ENCODE measurements at regions not wholly inside any gene's neighbourhood (a gene's known extent, or its start where the extent isn't known, plus 50 kb on each side); places are given as distances from the start of the nearest gene placed in this dataset.

GRCh38 chr18:10239103-10239502 lies 215.3 kb upstream of the APCDD1 start:
- no peak for TF ChIP-seq REST (IDR thresholded peaks at IDR 0.05; ENCODE audit: insufficient read depth in 1 of 2, low read depth in 2 of 2, low read length in 1 of 2)
- no peak for TF ChIP-seq SIN3A (IDR thresholded peaks at IDR 0.05; ENCODE audit: borderline replicate concordance, insufficient read depth, low read depth, low read length)
- TF ChIP-seq CTCF (IDR thresholded peaks at IDR 0.05), result no peak
- TF ChIP-seq POLR2AphosphoS5 (IDR thresholded peaks at IDR 0.05; ENCODE audit: low read depth, low read length), result no peak
- no peak for TF ChIP-seq TCF7L2 (IDR thresholded peaks at IDR 0.05; ENCODE audit: low read depth, low read length)
- Histone ChIP-seq H3K4me1 (ENCODE audit: control insufficient read depth, insufficient read depth, low read length) (no peaks in the 10 kb centered on the region), H3K9me3 (ENCODE audit: control insufficient read depth, insufficient read depth, low read depth, low read length) (no peaks in the 10 kb centered on the region), H3K27me3 (ENCODE audit: control insufficient read depth, insufficient read depth, low read length) (no peaks in the 10 kb centered on the region), H3K27ac (ENCODE audit: low read length) (no peak overlapping the region), H3K36me3 (ENCODE audit: control insufficient read depth, insufficient read depth, low read length) (no peaks in the 10 kb centered on the region), H3K4me3 (ENCODE audit: low read depth in 2 of 2, low read length in 2 of 2) (no peak overlapping the region)
- intact Hi-C loops (cut with micrococcal nuclease; ENCODE audit: unreplicated experiment) (no loop called here), in situ Hi-C loops (cut with HindIII; ENCODE audit: low pct_unique_long_range_greater_than_20kb, low sequenced_read_pairs) (no loop called here)
- no peak for DNase-seq (ENCODE audit: low read depth, low spot score)
- no peak for ATAC-seq
- ChIA-PET POLR2A (no interaction called here), CTCF (no interaction called here)
- BruUV-seq (replicated peaks), result no TSS peak

GRCh38 chr18:10239991-10240634 lies 214.3 kb upstream of the APCDD1 start:
- Histone ChIP-seq H3K9me3 (ENCODE audit: control insufficient read depth, insufficient read depth, low read depth, low read length) (no peaks in the 10 kb centered on the region), H3K4me3 (ENCODE audit: low read depth in 2 of 2, low read length in 2 of 2) (no peak overlapping the region), H3K4me1 (ENCODE audit: control insufficient read depth, insufficient read depth, low read length) (no peaks in the 10 kb centered on the region), H3K36me3 (ENCODE audit: control insufficient read depth, insufficient read depth, low read length) (no peaks in the 10 kb centered on the region), H3K27me3 (ENCODE audit: control insufficient read depth, insufficient read depth, low read length) (no peaks in the 10 kb centered on the region), H3K27ac (ENCODE audit: low read length) (no peak overlapping the region)
- POLR2A ChIA-PET, result no interaction called here
- ATAC-seq (no peak), DNase-seq (ENCODE audit: low read depth, low spot score) (no peak)
- intact Hi-C loops (cut with micrococcal nuclease; ENCODE audit: unreplicated experiment), result no loop called here
- no peak for TF ChIP-seq CTCF (IDR thresholded peaks at IDR 0.05)
- no peak for TF ChIP-seq TCF7L2 (IDR thresholded peaks at IDR 0.05; ENCODE audit: low read depth, low read length)
- no peak for TF ChIP-seq POLR2AphosphoS5 (IDR thresholded peaks at IDR 0.05; ENCODE audit: low read depth, low read length)
- no peak for TF ChIP-seq SIN3A (IDR thresholded peaks at IDR 0.05; ENCODE audit: borderline replicate concordance, insufficient read depth, low read depth, low read length)
- no peak for TF ChIP-seq REST (IDR thresholded peaks at IDR 0.05; ENCODE audit: insufficient read depth in 1 of 2, low read depth in 2 of 2, low read length in 1 of 2)
- CTCF ChIA-PET, result no interaction called here
- in situ Hi-C loops (cut with HindIII; ENCODE audit: low pct_unique_long_range_greater_than_20kb, low sequenced_read_pairs), result no loop called here
- no TSS peak for BruUV-seq (replicated peaks)

Data from Panc1 (cell line).